Mammary epithelial cell (primary cell): ENCODE measurements at regions not wholly inside any gene's neighbourhood (a gene's known extent, or its start where the extent isn't known, plus 50 kb on each side); places are given as distances from the start of the nearest gene placed in this dataset.

Experiments
- CTCF ChIP-seq, 2 donors: IDR thresholded peaks in 1 of 2; conservative IDR thresholded peaks in 1 of 2; 2 replicates each; pipeline ENCODE4 v1.5.1; 2011 to 2012; ENCODE audit warnings: inconsistent platforms in 2 of 2, low read length in 2 of 2, mild to moderate bottlenecking in 2 of 2, control low read depth in 1 of 2, low read depth in 1 of 2; ENCODE audit not compliant: insufficient read depth in 1 of 2; ENCODE audit errors: extremely low read depth in 1 of 2
- EZH2 ChIP-seq: IDR thresholded peaks from 2 replicates; pipeline ENCODE4 v1.6.1; 2012; ENCODE audit warnings: low read length, inconsistent platforms, borderline replicate concordance

GRCh38 chr4:11182031-11182430, 246.7 kb downstream of the HS3ST1 start:
- no peak for TF ChIP-seq CTCF (conservative IDR thresholded peaks at IDR 0.05 in 1 of 2, IDR thresholded peaks at IDR 0.05 in 1 of 2; ENCODE audit: extremely low read depth in 1 of 2, insufficient read depth in 1 of 2, low read depth in 1 of 2, low read length in 2 of 2)
- TF ChIP-seq EZH2: no peak
